Caco-2 (cell line): ENCODE measurements at regions not wholly inside any gene's neighbourhood (a gene's known extent, or its start where the extent isn't known, plus 50 kb on each side); places are given as distances from the start of the nearest gene placed in this dataset.

ENCODE experiments used
- BruUV-seq: library from RNA; stranded (reverse); fragments of 400-500 nt; replicated peaks from 2 replicates; lab custom pipeline; 2021; lab: Mats Ljungman, UMichigan
- CTCF ChIA-PET: fragments of 300-600 bp; sonication (Branson Sonifier 250); formaldehyde crosslinking; loops from one replicate; lab custom pipeline; 2022; ENCODE audit warnings: antibody characterized with exemption; lab: Charles Lee
- POLR2A ChIA-PET: fragments of 300-600 bp; sonication (Branson Sonifier 250); formaldehyde crosslinking; loops from one replicate; lab custom pipeline; 2022; ENCODE audit warnings: antibody characterized with exemption; lab: Charles Lee
- DNase-seq, 2 experiments: peaks; one replicate each; pipeline versions ENCODE4 v3.0.0 to v3.0.0-alpha.2; 2020 to 2022
- H3K27me3 ChIP-seq: replicated peaks from 2 replicates; pipeline ENCODE4 v1.6.0; 2011; ENCODE audit warnings: low read length; ENCODE audit not compliant: control insufficient read depth, insufficient read depth
- H3K36me3 ChIP-seq: 2 replicates; pipeline ENCODE4 v1.5.1; 2011; ENCODE audit warnings: low read length; ENCODE audit not compliant: control insufficient read depth, insufficient read depth
- H3K4me1 ChIP-seq: fragments of 250-450 bp; sonication (Bioruptor Pico); 2 replicates; pipeline ENCODE4 v1.5.1; 2020; ENCODE audit warnings: mild to moderate bottlenecking
- H3K4me3 ChIP-seq: 2 replicates; pipeline ENCODE4 v1.5.1; 2011; ENCODE audit warnings: low read depth, mild to moderate bottlenecking, control low read depth, low read length
- H3K9me3 ChIP-seq: fragments of 250-450 bp; sonication (Bioruptor Pico); 2 replicates; pipeline ENCODE4 v1.5.1; 2020; ENCODE audit warnings: mild to moderate bottlenecking, moderate library complexity
- H3K27ac Mint-ChIP-seq: one replicate; pipeline ENCODE4 v1.8.0; 2022; ENCODE audit warnings: mixed read lengths; ENCODE audit not compliant: unreplicated experiment
- H3K27me3 Mint-ChIP-seq: one replicate; pipeline ENCODE4 v1.8.0; 2022; ENCODE audit warnings: mixed read lengths; ENCODE audit not compliant: insufficient read depth, unreplicated experiment
- H3K36me3 Mint-ChIP-seq: one replicate; pipeline ENCODE4 v1.8.0; 2022; ENCODE audit warnings: mild to moderate bottlenecking, mixed read lengths; ENCODE audit not compliant: insufficient read depth, unreplicated experiment
- H3K4me1 Mint-ChIP-seq: one replicate; pipeline ENCODE4 v1.8.0; 2022; ENCODE audit warnings: low read depth, mixed read lengths; ENCODE audit not compliant: unreplicated experiment
- H3K4me3 Mint-ChIP-seq: one replicate; pipeline ENCODE4 v1.8.0; 2022; ENCODE audit warnings: mild to moderate bottlenecking, moderate library complexity, mixed read lengths; ENCODE audit not compliant: unreplicated experiment
- H3K9me3 Mint-ChIP-seq: one replicate; pipeline ENCODE4 v1.8.0; 2022; ENCODE audit warnings: mixed read lengths; ENCODE audit not compliant: unreplicated experiment
- CTCF ChIP-seq, 2 experiments: fragments of 200-600 bp in 1 of 2; IDR thresholded peaks; 1 replicate in 1 of 2; 2 replicates in 1 of 2; pipeline versions ENCODE4 v1.5.1 to v1.8.0; 2011 to 2022; ENCODE audit warnings: antibody characterized with exemption in 1 of 2, control low read depth in 1 of 2, inconsistent platforms in 1 of 2, low read depth in 1 of 2, low read length in 1 of 2, mild to moderate bottlenecking in 1 of 2, moderate library complexity in 1 of 2; ENCODE audit not compliant: insufficient read depth in 1 of 2, severe bottlenecking in 1 of 2, unreplicated experiment in 1 of 2
- intact Hi-C: fragments of 100-400 bp; cut with micrococcal nuclease; formaldehyde crosslinking; loops from one replicate; pipeline ENCODE4 v1.10.0; 2022; ENCODE audit not compliant: unreplicated experiment

DNA sequence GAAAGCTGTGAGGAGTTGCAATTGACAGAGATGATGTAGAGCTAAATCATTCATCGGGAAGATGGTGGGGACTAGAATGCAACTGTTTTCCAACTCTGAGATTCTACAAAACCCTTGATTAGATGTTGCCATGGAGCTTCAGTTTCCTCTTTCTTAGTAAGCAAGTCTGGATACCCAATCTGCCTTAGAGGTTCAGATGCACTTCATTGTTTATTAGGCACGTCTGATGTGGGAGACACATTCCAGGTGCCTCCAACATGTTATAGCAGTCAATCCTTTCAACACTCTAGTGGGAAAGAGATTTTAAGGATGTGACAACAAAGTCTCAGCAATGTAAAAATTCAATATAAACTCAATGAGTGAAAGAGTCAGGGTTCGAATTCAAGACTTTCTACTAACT, 291.3 kb upstream of the PHYHIPL start:
- TF ChIP-seq CTCF (IDR thresholded peaks at IDR 0.05; ENCODE audit: insufficient read depth in 1 of 2, low read depth in 1 of 2, low read length in 1 of 2, severe bottlenecking in 1 of 2, unreplicated experiment in 1 of 2) = no peak
- no peaks in the 10 kb centered on the region for H3K36me3 Mint-ChIP-seq
- H3K27ac Mint-ChIP-seq = no peak overlapping the region
- H3K4me3 Mint-ChIP-seq = no peak overlapping the region
- BruUV-seq = no TSS peak
- H3K4me1 Mint-ChIP-seq = no peaks in the 10 kb centered on the region
- Histone ChIP-seq H3K4me1 (no peaks in the 10 kb centered on the region), H3K4me3 (no peak overlapping the region), H3K27me3 (no peaks in the 10 kb centered on the region), H3K36me3 (no peaks in the 10 kb centered on the region), H3K9me3 (peaks cover 11% of the 10 kb centered on the region)
- H3K9me3 Mint-ChIP-seq = peaks cover 25% of the 10 kb centered on the region
- H3K27me3 Mint-ChIP-seq = no peaks in the 10 kb centered on the region
- ChIA-PET CTCF (no interaction called here), POLR2A (no interaction called here)
- no peak for DNase-seq
- intact Hi-C loops = no loop called here

DNA sequence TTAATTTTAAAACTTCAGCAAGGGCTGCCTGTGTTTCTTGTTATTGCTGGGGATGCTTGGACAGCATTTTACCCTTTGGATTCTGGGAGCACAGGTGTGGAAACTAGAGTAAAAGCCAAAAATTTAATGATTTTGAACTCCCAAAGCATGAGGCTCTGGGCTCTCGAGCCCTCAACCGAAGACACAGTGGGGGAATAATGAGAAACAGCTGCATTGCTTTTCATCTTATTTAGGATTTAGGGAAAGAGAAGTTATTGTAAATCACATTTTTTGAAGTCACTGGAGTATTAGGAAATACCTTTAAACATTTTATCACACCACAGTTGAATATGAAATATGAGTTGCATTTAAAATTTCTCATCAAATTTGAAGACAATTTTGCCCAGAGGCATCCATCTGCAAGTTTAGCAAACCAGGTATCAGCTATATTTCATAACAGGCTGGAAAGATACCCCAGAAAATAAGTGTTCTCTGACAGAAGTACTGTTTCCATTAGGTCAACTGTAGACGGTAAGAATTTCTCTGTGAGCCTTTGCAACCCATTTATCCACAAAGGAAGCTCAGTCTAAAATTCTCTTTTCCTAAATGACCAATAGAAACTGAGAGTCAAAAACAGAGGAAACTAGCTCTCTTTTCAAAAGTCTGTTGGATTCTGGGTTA, 290.6 kb upstream of the PHYHIPL start:
- H3K4me1 Mint-ChIP-seq = no peaks in the 10 kb centered on the region
- H3K27ac Mint-ChIP-seq = no peak overlapping the region

GRCh38 chr10:58886406-58886805, 290.0 kb upstream of the PHYHIPL start:
- POLR2A ChIA-PET = no interaction called here
- H3K27me3 ChIP-seq = no peaks in the 10 kb centered on the region
- intact Hi-C loops = no loop called here
- Mint-ChIP-seq H3K27ac (no peak overlapping the region), H3K4me3 (no peak overlapping the region), H3K36me3 (no peaks in the 10 kb centered on the region), H3K27me3 (no peaks in the 10 kb centered on the region), H3K9me3 (peaks cover 13% of the 10 kb centered on the region), H3K4me1 (no peaks in the 10 kb centered on the region)
- no TSS peak for BruUV-seq
- H3K9me3 ChIP-seq = peaks cover under 1% of the 10 kb centered on the region; the same call in 1 of the 2 replicates
- H3K4me3 ChIP-seq = no peak overlapping the region
- no peak for DNase-seq
- no peaks in the 10 kb centered on the region for H3K36me3 ChIP-seq
- CTCF ChIA-PET = no interaction called here
- no peaks in the 10 kb centered on the region for H3K4me1 ChIP-seq
- no peak for TF ChIP-seq CTCF (IDR thresholded peaks at IDR 0.05; ENCODE audit: insufficient read depth in 1 of 2, low read depth in 1 of 2, low read length in 1 of 2, severe bottlenecking in 1 of 2, unreplicated experiment in 1 of 2)

More for the DNA sequence above, 290.6 kb upstream of the PHYHIPL start:
- Histone ChIP-seq H3K36me3 (no peaks in the 10 kb centered on the region), H3K27me3 (no peaks in the 10 kb centered on the region), H3K4me1 (no peaks in the 10 kb centered on the region), H3K9me3 (peaks cover 6% of the 10 kb centered on the region), H3K4me3 (no peak overlapping the region)
- no peak for DNase-seq
- Mint-ChIP-seq H3K4me3 (no peak overlapping the region), H3K9me3 (peaks cover 19% of the 10 kb centered on the region), H3K36me3 (no peaks in the 10 kb centered on the region), H3K27me3 (no peaks in the 10 kb centered on the region)
- POLR2A ChIA-PET = no interaction called here
- no TSS peak for BruUV-seq
- CTCF ChIA-PET = no interaction called here
- intact Hi-C loops = no loop called here
- no peak for TF ChIP-seq CTCF (IDR thresholded peaks at IDR 0.05; ENCODE audit: insufficient read depth in 1 of 2, low read depth in 1 of 2, low read length in 1 of 2, severe bottlenecking in 1 of 2, unreplicated experiment in 1 of 2)
